CD8-positive, alpha-beta memory T cell (primary cell): ENCODE measurements at regions not wholly inside any gene's neighbourhood (a gene's known extent, or its start where the extent isn't known, plus 50 kb on each side); places are given as distances from the start of the nearest gene placed in this dataset.

Experiments
- CTCF ChIA-PET: fragments of 350-600 bp; sonication (Branson Sonifier 250); formaldehyde crosslinking; loops from one replicate; lab custom pipeline; 2021; ENCODE audit warnings: antibody characterized with exemption; lab: Charles Lee
- POLR2A ChIA-PET: fragments of 350-600 bp; sonication (Branson Sonifier 250); formaldehyde crosslinking; loops from one replicate; lab custom pipeline; 2021; ENCODE audit warnings: antibody characterized with exemption; lab: Charles Lee
- DNase-seq, 5 donors: peaks; one replicate each; pipeline versions ENCODE4 v3.0.0 to v3.0.0-alpha.2; 2020 to 2022; ENCODE audit warnings: mixed read lengths in 1 of 5
- H3K27ac ChIP-seq: one replicate; pipeline ENCODE4 v1.7.0; 2013; ENCODE audit warnings: low read depth, mild to moderate bottlenecking, low read length, moderate library complexity
- H3K27me3 ChIP-seq: 2 replicates; pipeline ENCODE4 v1.7.0; 2013; ENCODE audit warnings: low read length, mild to moderate bottlenecking; ENCODE audit not compliant: insufficient read depth, poor library complexity, severe bottlenecking
- H3K36me3 ChIP-seq: 2 replicates; pipeline ENCODE4 v1.7.0; 2013; ENCODE audit warnings: mild to moderate bottlenecking, low read length, moderate library complexity; ENCODE audit not compliant: insufficient read depth
- H3K4me1 ChIP-seq: 2 replicates; pipeline ENCODE4 v1.7.0; 2013; ENCODE audit warnings: mild to moderate bottlenecking, low read length, moderate library complexity; ENCODE audit not compliant: insufficient read depth
- H3K4me3 ChIP-seq: 2 replicates; pipeline ENCODE4 v1.7.0; 2013; ENCODE audit warnings: mild to moderate bottlenecking, low read length
- H3K9me3 ChIP-seq: 2 replicates; pipeline ENCODE4 v1.7.0; 2013; ENCODE audit warnings: mild to moderate bottlenecking, low read length
- H3K27ac Mint-ChIP-seq, 8 donors: one replicate each; pipeline ENCODE4 v1.8.0; 2020 to 2021; ENCODE audit warnings: mixed read lengths in 8 of 8, mild to moderate bottlenecking in 6 of 8, inconsistent platforms in 3 of 8, moderate library complexity in 3 of 8
- H3K27me3 Mint-ChIP-seq, 2 donors: one replicate each; pipeline ENCODE4 v1.8.0; 2020 to 2021; ENCODE audit warnings: mixed read lengths in 2 of 2, mild to moderate bottlenecking in 1 of 2, moderate library complexity in 1 of 2
- H3K36me3 Mint-ChIP-seq, 3 donors: one replicate each; pipeline ENCODE4 v1.8.0; 2020 to 2021; ENCODE audit warnings: mixed read lengths in 3 of 3, inconsistent platforms in 1 of 3, mild to moderate bottlenecking in 1 of 3
- H3K4me1 Mint-ChIP-seq, 3 donors: one replicate each; pipeline ENCODE4 v1.8.0; 2020 to 2021; ENCODE audit warnings: mixed read lengths in 3 of 3, inconsistent platforms in 1 of 3, mild to moderate bottlenecking in 1 of 3
- H3K4me3 Mint-ChIP-seq, 7 donors: one replicate each; pipeline ENCODE4 v1.8.0; 2020 to 2021; ENCODE audit warnings: mixed read lengths in 7 of 7, mild to moderate bottlenecking in 6 of 7, moderate library complexity in 4 of 7, inconsistent platforms in 2 of 7
- H3K9me3 Mint-ChIP-seq, 5 donors: one replicate each; pipeline ENCODE4 v1.8.0; 2020 to 2022; ENCODE audit warnings: mixed read lengths in 5 of 5, mild to moderate bottlenecking in 3 of 5, moderate library complexity in 2 of 5, inconsistent platforms in 1 of 5

DNA sequence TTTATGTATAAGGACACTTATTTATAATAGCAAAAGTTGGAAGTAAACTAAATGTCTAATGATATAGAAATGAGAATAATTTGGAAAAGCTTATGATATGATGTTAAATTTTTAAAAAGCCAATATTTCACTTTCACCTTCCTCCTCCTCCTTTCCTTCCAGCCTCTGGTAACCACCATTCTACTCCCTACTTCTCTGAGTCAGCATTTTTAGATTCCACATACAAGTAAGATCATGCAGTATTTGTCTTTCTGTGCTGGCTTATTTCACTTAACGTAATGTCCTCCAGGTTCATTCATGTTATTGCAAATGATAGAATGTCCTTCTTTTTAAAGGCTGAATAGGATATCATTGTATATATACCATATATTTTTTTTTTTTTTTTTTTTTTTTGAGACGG lies 180.2 kb downstream of the RNF144B start:
- H3K27ac ChIP-seq: no peak overlapping the region
- no peaks in the 10 kb centered on the region for H3K36me3 Mint-ChIP-seq
- H3K9me3 ChIP-seq: no peaks in the 10 kb centered on the region
- no peaks in the 10 kb centered on the region for H3K4me1 Mint-ChIP-seq
- H3K4me1 ChIP-seq: no peaks in the 10 kb centered on the region
- DNase-seq: no peak
- H3K27me3 ChIP-seq: no peaks in the 10 kb centered on the region
- H3K36me3 ChIP-seq: no peaks in the 10 kb centered on the region
- POLR2A ChIA-PET: no interaction called here
- peaks cover 7 to 17% of the 10 kb centered on the region in 2 donors for H3K27me3 Mint-ChIP-seq
- peaks cover 0 to 4% (median 2%) of the 10 kb centered on the region in 5 donors for H3K9me3 Mint-ChIP-seq
- H3K4me3 ChIP-seq: no peak overlapping the region
- H3K27ac Mint-ChIP-seq: no peak overlapping the region
- CTCF ChIA-PET: no interaction called here
- H3K4me3 Mint-ChIP-seq: no peak overlapping the region

DNA sequence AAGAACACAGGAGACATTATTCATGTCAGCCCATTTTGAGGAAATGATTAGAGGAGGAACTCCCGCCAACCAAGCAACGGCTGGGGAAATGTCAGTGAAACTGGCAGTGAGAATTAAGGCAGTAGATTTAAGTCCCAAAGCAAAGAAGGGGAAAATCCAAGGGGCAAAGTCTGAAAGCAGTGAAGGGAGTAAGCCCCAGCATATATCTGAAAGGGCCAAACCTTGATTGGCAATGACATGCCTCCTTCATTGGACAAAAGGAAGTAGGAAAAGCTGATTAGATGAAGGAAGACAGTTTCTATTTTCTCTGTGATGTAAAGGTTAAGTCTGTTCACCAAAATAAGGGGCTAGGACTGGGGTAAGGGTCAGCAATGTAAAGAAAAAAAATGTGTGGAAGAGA lies 190.3 kb downstream of the RNF144B start:
- ChIA-PET POLR2A (no interaction called here), CTCF (no interaction called here)
- no peak for DNase-seq
- Histone ChIP-seq H3K36me3 (no peaks in the 10 kb centered on the region), H3K4me3 (no peak overlapping the region), H3K27me3 (no peaks in the 10 kb centered on the region), H3K27ac (no peak overlapping the region), H3K9me3 (no peaks in the 10 kb centered on the region), H3K4me1 (no peaks in the 10 kb centered on the region)
- H3K27me3 Mint-ChIP-seq: peaks cover 19 to 23% of the 10 kb centered on the region in 2 donors
- H3K36me3 Mint-ChIP-seq: no peaks in the 10 kb centered on the region
- H3K27ac Mint-ChIP-seq: no peak overlapping the region
- H3K4me1 Mint-ChIP-seq: no peaks in the 10 kb centered on the region
- H3K9me3 Mint-ChIP-seq: peaks cover 0 to 3% (median 2%) of the 10 kb centered on the region in 5 donors
- H3K4me3 Mint-ChIP-seq: no peak overlapping the region

DNA sequence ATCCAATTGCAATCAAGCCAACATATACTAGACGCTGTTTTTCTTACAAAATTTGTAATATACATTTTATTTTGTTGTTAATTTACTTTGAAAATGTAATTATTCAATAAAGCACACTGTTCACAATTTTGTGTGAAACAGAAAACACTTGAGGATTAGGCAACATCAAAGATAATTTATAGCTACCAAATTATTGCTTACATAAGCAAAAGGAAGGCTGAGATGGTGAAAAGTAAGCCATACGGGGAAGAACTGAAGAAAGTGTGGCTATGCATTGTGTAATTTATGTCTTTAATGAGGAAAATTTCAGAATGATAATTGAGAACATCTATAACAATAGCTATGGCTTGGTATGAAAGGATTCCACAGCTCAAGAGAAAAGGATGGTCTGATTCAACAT lies 192.0 kb downstream of the RNF144B start:
- ChIA-PET POLR2A (no interaction called here), CTCF (no interaction called here)
- Mint-ChIP-seq H3K9me3 (peaks cover 0 to 3% (median 2%) of the 10 kb centered on the region in 5 donors), H3K27ac (no peak overlapping the region), H3K36me3 (no peaks in the 10 kb centered on the region), H3K27me3 (peaks cover 17 to 23% of the 10 kb centered on the region in 2 donors), H3K4me3 (no peak overlapping the region), H3K4me1 (no peaks in the 10 kb centered on the region)
- H3K4me3 ChIP-seq: no peak overlapping the region
- H3K36me3 ChIP-seq: no peaks in the 10 kb centered on the region
- DNase-seq: no peak
- no peak overlapping the region for H3K27ac ChIP-seq
- no peaks in the 10 kb centered on the region for H3K4me1 ChIP-seq
- no peaks in the 10 kb centered on the region for H3K9me3 ChIP-seq
- H3K27me3 ChIP-seq: no peaks in the 10 kb centered on the region

DNA sequence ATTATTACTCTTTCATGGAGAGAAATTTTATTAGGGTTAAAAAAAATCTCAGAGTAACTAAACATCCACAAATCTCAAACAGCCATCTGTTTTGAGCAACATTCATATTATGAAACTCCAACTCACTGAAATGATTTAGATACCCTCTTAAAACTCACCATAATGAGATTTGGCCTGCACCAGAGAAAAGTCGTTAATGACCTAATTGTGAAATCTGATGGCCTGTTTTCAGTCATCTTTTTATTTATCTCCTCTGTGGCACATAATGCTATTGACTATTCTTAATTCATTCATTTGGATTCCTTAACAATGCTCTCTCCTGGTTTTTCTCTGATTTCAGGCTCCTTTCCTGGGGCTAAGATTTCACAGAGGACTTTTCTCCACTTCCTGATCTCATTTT lies 192.7 kb downstream of the RNF144B start:
- H3K9me3 ChIP-seq: no peaks in the 10 kb centered on the region
- no peaks in the 10 kb centered on the region for H3K36me3 ChIP-seq
- peaks cover 0 to 3% (median 2%) of the 10 kb centered on the region in 5 donors for H3K9me3 Mint-ChIP-seq
- DNase-seq: no peak
- ChIA-PET CTCF (no interaction called here), POLR2A (no interaction called here)
- no peak overlapping the region for H3K4me3 ChIP-seq
- no peaks in the 10 kb centered on the region for H3K36me3 Mint-ChIP-seq
- H3K27ac Mint-ChIP-seq: no peak overlapping the region
- H3K27me3 ChIP-seq: no peaks in the 10 kb centered on the region
- H3K27me3 Mint-ChIP-seq: peaks cover 17 to 23% of the 10 kb centered on the region in 2 donors
- H3K27ac ChIP-seq: no peak overlapping the region
- no peak overlapping the region for H3K4me3 Mint-ChIP-seq
- no peaks in the 10 kb centered on the region for H3K4me1 ChIP-seq
- H3K4me1 Mint-ChIP-seq: no peaks in the 10 kb centered on the region

DNA sequence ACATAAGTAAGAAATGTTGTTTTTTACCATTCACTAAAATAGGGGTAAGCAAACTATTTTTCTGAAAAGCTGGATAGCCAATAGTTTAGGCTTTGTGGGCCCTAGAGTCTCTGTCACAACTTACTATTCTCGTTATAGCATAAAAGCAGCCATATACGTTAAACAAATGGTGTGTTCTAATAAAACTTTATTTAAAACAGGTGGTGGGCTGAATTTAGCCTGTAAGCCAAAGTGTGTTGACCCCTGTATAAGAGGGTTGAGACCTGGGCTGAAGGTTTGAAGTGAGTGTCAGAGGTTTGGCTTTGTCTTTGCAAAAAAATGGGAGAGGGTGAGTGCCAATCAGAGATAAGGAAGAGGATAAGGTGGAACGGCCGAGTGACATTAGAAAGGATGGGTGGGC lies 197.2 kb downstream of the RNF144B start:
- H3K36me3 Mint-ChIP-seq: no peaks in the 10 kb centered on the region
- H3K9me3 ChIP-seq: no peaks in the 10 kb centered on the region
- no peak overlapping the region for H3K27ac Mint-ChIP-seq
- H3K4me1 ChIP-seq: no peaks in the 10 kb centered on the region
- peaks cover 5 to 6% of the 10 kb centered on the region in 2 donors for H3K27me3 Mint-ChIP-seq
- H3K36me3 ChIP-seq: no peaks in the 10 kb centered on the region
- no peaks in the 10 kb centered on the region for H3K4me1 Mint-ChIP-seq
- H3K4me3 ChIP-seq: no peak overlapping the region
- no peak overlapping the region for H3K27ac ChIP-seq
- no peaks in the 10 kb centered on the region for H3K9me3 Mint-ChIP-seq
- no peak for DNase-seq
- ChIA-PET CTCF (no interaction called here), POLR2A (no interaction called here)
- H3K4me3 Mint-ChIP-seq: no peak overlapping the region
- H3K27me3 ChIP-seq: no peaks in the 10 kb centered on the region

DNA sequence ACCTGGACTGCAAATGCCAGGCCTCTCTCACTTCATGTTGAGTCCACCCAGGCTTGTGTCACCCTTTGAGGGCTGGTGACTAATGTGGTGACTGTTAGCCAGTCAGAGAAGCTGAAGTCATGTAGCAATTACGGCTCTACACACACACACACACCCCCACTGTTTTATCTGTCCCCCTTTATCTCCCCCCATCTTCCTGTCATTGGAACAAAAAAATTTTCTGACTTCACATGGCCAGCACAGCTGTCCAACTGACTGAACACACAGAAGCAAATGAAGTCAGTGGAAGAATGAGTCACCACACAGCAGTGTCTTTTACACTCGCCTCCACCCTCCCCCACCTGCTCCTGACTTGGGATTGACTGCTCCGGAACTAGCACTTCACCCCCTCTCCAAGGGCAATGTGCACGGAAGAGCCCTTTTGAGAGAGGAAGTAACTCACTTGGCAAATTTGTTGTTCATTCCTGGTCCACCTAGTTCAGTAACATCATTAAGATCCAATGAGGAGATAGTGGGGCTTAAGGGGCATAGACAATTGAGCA lies 198.0 kb downstream of the RNF144B start:
- H3K9me3 Mint-ChIP-seq: no peaks in the 10 kb centered on the region
- no peaks in the 10 kb centered on the region for H3K4me1 Mint-ChIP-seq
- Histone ChIP-seq H3K27me3 (no peaks in the 10 kb centered on the region), H3K9me3 (no peaks in the 10 kb centered on the region), H3K36me3 (no peaks in the 10 kb centered on the region), H3K27ac (no peak overlapping the region), H3K4me1 (no peaks in the 10 kb centered on the region), H3K4me3 (no peak overlapping the region)
- H3K27me3 Mint-ChIP-seq: peaks cover 5 to 6% of the 10 kb centered on the region in 2 donors
- no peak for DNase-seq
- ChIA-PET POLR2A (no interaction called here), CTCF (no interaction called here)
- H3K27ac Mint-ChIP-seq: no peak overlapping the region
- no peak overlapping the region for H3K4me3 Mint-ChIP-seq
- H3K36me3 Mint-ChIP-seq: no peaks in the 10 kb centered on the region

DNA sequence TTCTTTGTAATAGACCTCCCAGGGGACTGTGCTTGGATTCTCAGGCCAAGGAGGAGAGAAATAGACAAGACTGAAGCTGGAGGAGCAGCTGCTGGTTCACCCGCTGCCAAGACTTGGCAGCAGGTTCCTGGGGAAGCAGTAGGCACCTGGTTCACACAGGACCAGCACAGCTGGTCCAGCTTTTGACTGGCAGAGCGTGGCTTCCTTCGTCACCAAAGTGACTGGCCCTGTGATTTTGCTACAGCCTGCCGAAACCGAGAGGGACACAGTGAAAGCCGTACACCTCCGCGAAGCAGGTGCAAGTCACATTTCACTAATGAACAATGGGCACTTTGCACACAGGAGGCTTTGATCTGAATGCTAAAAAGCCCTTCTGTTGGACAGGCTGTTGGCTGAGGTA lies 199.0 kb downstream of the RNF144B start:
- no peaks in the 10 kb centered on the region for H3K9me3 Mint-ChIP-seq
- Histone ChIP-seq H3K36me3 (no peaks in the 10 kb centered on the region), H3K27me3 (no peaks in the 10 kb centered on the region), H3K4me1 (no peaks in the 10 kb centered on the region), H3K27ac (no peak overlapping the region), H3K4me3 (no peak overlapping the region), H3K9me3 (no peaks in the 10 kb centered on the region)
- no peak overlapping the region for H3K4me3 Mint-ChIP-seq
- H3K27me3 Mint-ChIP-seq: peaks cover 5 to 6% of the 10 kb centered on the region in 2 donors
- H3K36me3 Mint-ChIP-seq: no peaks in the 10 kb centered on the region
- no peaks in the 10 kb centered on the region for H3K4me1 Mint-ChIP-seq
- POLR2A ChIA-PET: no interaction called here
- CTCF ChIA-PET: no interaction called here
- no peak for DNase-seq
- H3K27ac Mint-ChIP-seq: no peak overlapping the region

DNA sequence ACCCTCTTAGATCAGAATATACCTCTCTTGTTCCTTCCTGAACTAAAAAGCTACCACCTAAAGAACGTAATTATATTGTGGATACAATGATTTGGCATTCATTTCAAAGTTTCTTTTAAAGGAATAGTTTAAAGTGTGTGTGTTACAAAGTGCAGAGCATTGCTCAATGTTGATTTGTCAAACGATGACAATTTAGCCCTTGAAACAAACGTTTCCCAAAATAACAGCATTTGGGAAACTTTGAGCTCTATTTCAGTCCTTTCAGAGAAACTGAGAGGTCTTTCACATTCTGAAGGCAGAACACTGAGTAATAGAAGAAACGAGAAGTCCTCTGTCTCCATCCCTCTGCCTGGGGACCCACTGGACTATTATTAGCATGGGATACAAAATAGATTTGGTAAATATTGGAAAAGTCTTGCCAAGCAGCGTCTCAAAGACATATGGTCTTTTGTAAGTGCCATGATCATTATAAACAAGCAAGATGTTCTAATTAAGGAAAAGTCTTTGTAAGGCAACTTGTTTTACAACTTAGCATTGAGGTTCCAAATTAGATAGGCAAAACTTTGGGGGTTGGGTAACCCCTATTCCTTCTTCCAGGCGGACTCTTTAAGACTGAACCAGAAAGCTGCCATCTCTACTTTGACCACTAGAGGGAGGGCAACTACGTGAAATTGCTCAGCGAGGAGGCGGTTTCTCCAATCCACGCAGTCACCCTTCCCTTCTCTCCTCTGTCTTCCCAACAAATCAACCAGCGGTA lies 208.8 kb downstream of the RNF144B start:
- no peak overlapping the region for H3K27ac ChIP-seq
- H3K27ac Mint-ChIP-seq: no peak overlapping the region
- peaks cover 4 to 5% (median 5%) of the 10 kb centered on the region in 3 donors for H3K4me1 Mint-ChIP-seq
- H3K36me3 ChIP-seq: no peaks in the 10 kb centered on the region
- no peak overlapping the region for H3K4me3 ChIP-seq
- no peaks in the 10 kb centered on the region for H3K36me3 Mint-ChIP-seq
- H3K27me3 Mint-ChIP-seq: peaks cover 8 to 17% of the 10 kb centered on the region in 2 donors
- H3K4me1 ChIP-seq: no peaks in the 10 kb centered on the region
- H3K9me3 Mint-ChIP-seq: no peaks in the 10 kb centered on the region
- H3K9me3 ChIP-seq: no peaks in the 10 kb centered on the region
- peak; percentile 2 to 52 (median 5) for DNase-seq
- no peaks in the 10 kb centered on the region for H3K27me3 ChIP-seq
- CTCF ChIA-PET: interaction anchor here (0.6 to 1.5 kb wide), 4 partner anchors 10 to 518 kb away, joined by 3 to 7 read pairs (median 4); no protein-coding TSS in a partner anchor
- POLR2A ChIA-PET: no interaction called here
- H3K4me3 Mint-ChIP-seq: no peak overlapping the region
